SK-N-SH (cell line): ENCODE measurements at regions not wholly inside any gene's neighbourhood (a gene's known extent, or its start where the extent isn't known, plus 50 kb on each side); places are given as distances from the start of the nearest gene placed in this dataset.

Experiments used
- CTCF ChIA-PET: fragments of 300-600, 350-600 bp; formaldehyde crosslinking; extraction: SDS; loops from one replicate; lab custom pipeline; 2021; lab: Yijun Ruan, JAX
- POLR2A ChIA-PET: fragments of 350-600 bp; sonication (Branson Sonifier 250); formaldehyde crosslinking; extraction: SDS; loops from one replicate; lab custom pipeline; 2020; ENCODE audit warnings: antibody characterized with exemption, inconsistent platforms; lab: Yijun Ruan, JAX
- DNase-seq: peaks from one replicate; pipeline ENCODE4 v3.0.0; 2012
- H2AFZ ChIP-seq: fragments of 200-600 bp; sonication (generic); 2 replicates; pipeline ENCODE4 v1.8.1; 2016; ENCODE audit warnings: antibody characterized with exemption, mild to moderate bottlenecking, low read depth
- H3F3A ChIP-seq: fragments of 200-600 bp; sonication (generic); replicated peaks from 2 replicates; pipeline ENCODE3; 2016; ENCODE audit warnings: antibody characterized with exemption, mild to moderate bottlenecking; ENCODE audit not compliant: insufficient read depth
- H3K27ac ChIP-seq, 2 experiments: fragments of 200-500 bp in 1 of 2; fragments of 200-600 bp in 1 of 2; sonication (Bioruptor generic) in 1 of 2; sonication (generic), shearing (Covaris generic) in 1 of 2; 2 replicates each; pipeline versions ENCODE4 v1.5.1 to v1.6.1; 2014 to 2016; ENCODE audit warnings: low read depth in 2 of 2, inconsistent platforms in 1 of 2, low read length in 1 of 2, mild to moderate bottlenecking in 1 of 2, mixed read lengths in 1 of 2
- H3K27me3 ChIP-seq: fragments of 200-600 bp; sonication (generic), shearing (Covaris generic); 2 replicates; pipeline ENCODE4 v1.6.1; 2016; ENCODE audit warnings: mixed run types; ENCODE audit not compliant: insufficient read depth
- H3K36me3 ChIP-seq, 2 experiments: fragments of 200-500 bp in 1 of 2; fragments of 200-600 bp in 1 of 2; sonication (Bioruptor generic) in 1 of 2; sonication (generic) in 1 of 2; replicated peaks in 1 of 2; 2 replicates each; pipeline versions ENCODE3 to v1.5.1; 2014 to 2016; ENCODE audit warnings: low read length in 1 of 2, mild to moderate bottlenecking in 1 of 2; ENCODE audit not compliant: insufficient read depth in 2 of 2, control insufficient read depth in 1 of 2
- H3K4me1 ChIP-seq, 2 experiments: fragments of 200-500 bp in 1 of 2; fragments of 200-600 bp in 1 of 2; sonication (Bioruptor generic) in 1 of 2; sonication (generic), shearing (Covaris generic) in 1 of 2; 2 replicates each; pipeline versions ENCODE4 v1.5.1 to v1.6.1; 2014 to 2016; ENCODE audit warnings: low read depth in 1 of 2, low read length in 1 of 2, mixed run types in 1 of 2; ENCODE audit not compliant: insufficient read depth in 2 of 2, control insufficient read depth in 1 of 2
- H3K4me2 ChIP-seq: fragments of 200-600 bp; sonication (generic), shearing (Covaris generic); 2 replicates; pipeline ENCODE4 v1.6.1; 2017; ENCODE audit warnings: mixed run types
- H3K4me3 ChIP-seq, 2 experiments: fragments of 200-500 bp in 1 of 2; fragments of 200-600 bp in 1 of 2; sonication (Bioruptor generic) in 1 of 2; sonication (generic), shearing (Covaris generic) in 1 of 2; 2 replicates each; pipeline versions ENCODE4 v1.5.1 to v1.8.1; 2014 to 2016; ENCODE audit warnings: low read depth in 2 of 2, inconsistent platforms in 1 of 2, low read length in 1 of 2, mild to moderate bottlenecking in 1 of 2, mixed read lengths in 1 of 2, moderate library complexity in 1 of 2
- H3K79me2 ChIP-seq: fragments of 200-600 bp; sonication (generic); 2 replicates; pipeline ENCODE4 v1.8.1; 2017; ENCODE audit warnings: mild to moderate bottlenecking; ENCODE audit not compliant: insufficient read depth
- H3K9ac ChIP-seq: fragments of 200-600 bp; sonication (generic); 2 replicates; pipeline ENCODE4 v1.6.1; 2017; ENCODE audit warnings: mixed run types
- H3K9me2 ChIP-seq: fragments of 200-600 bp; sonication (generic); 2 replicates; pipeline ENCODE4 v1.6.1; 2017; ENCODE audit warnings: mixed run types
- H3K9me3 ChIP-seq: fragments of 200-600 bp; sonication (generic); 2 replicates; pipeline ENCODE4 v1.6.1; 2017; ENCODE audit warnings: mixed run types, mild to moderate bottlenecking, moderate library complexity
- H4K20me1 ChIP-seq: fragments of 200-600 bp; sonication (generic); 2 replicates; pipeline ENCODE4 v1.6.1; 2017; ENCODE audit warnings: mild to moderate bottlenecking, mixed run types; ENCODE audit not compliant: insufficient read depth
- CHD2 ChIP-seq: fragments of 150-350 bp; IDR thresholded peaks from 2 replicates; pipeline ENCODE4 v1.6.1; 2018; ENCODE audit warnings: low read length; ENCODE audit not compliant: partially characterized antibody
- ELF1 ChIP-seq: IDR thresholded peaks from 2 replicates; pipeline ENCODE4 v1.4.0; 2012
- EP300 ChIP-seq, 2 experiments: IDR thresholded peaks; 2 replicates each; pipeline versions ENCODE4 v1.4.0 to v1.6.1; 2012; ENCODE audit warnings: borderline replicate concordance in 1 of 2, low read depth in 1 of 2, low read length in 1 of 2
- EZH2phosphoT487 ChIP-seq: fragments of 200-600 bp; sonication (generic); IDR thresholded peaks from 2 replicates; pipeline ENCODE4 v1.6.1; 2017; ENCODE audit warnings: low read depth, mixed run types, mild to moderate bottlenecking, antibody characterized with exemption, moderate library complexity, borderline replicate concordance
- FOSL2 ChIP-seq: IDR thresholded peaks from 2 replicates; pipeline ENCODE4 v1.4.0; 2012; ENCODE audit warnings: low read depth, mild to moderate bottlenecking, moderate library complexity, borderline replicate concordance
- FOXM1 ChIP-seq: IDR thresholded peaks from 2 replicates; pipeline ENCODE4 v1.4.0; 2012; ENCODE audit warnings: low read depth, mild to moderate bottlenecking
- JUND ChIP-seq: IDR thresholded peaks from 2 replicates; pipeline ENCODE4 v1.4.0; 2012
- MXI1 ChIP-seq: IDR thresholded peaks from 2 replicates; pipeline ENCODE4 v1.6.1; 2012; ENCODE audit warnings: mild to moderate bottlenecking, low read depth, low read length, improper control_type of control experiment
- NRF1 ChIP-seq: IDR thresholded peaks from 2 replicates; pipeline ENCODE4 v1.6.1; 2012; ENCODE audit warnings: low read depth, mild to moderate bottlenecking, low read length
- RAD21 ChIP-seq: IDR thresholded peaks from 2 replicates; pipeline ENCODE4 v1.6.1; 2012; ENCODE audit warnings: mild to moderate bottlenecking, low read length
- RCOR1 ChIP-seq: fragments of 150-350 bp; IDR thresholded peaks from 2 replicates; pipeline ENCODE4 v1.6.1; 2017; ENCODE audit warnings: antibody characterized with exemption, low read length
- RFX5 ChIP-seq: IDR thresholded peaks from 2 replicates; pipeline ENCODE4 v1.6.1; 2012; ENCODE audit warnings: mild to moderate bottlenecking, improper control_type of control experiment, low read length
- RXRA ChIP-seq: IDR thresholded peaks from 2 replicates; pipeline ENCODE4 v1.4.0; 2012; ENCODE audit warnings: low read depth, mild to moderate bottlenecking, borderline replicate concordance
- SIN3A ChIP-seq: IDR thresholded peaks from 2 replicates; pipeline ENCODE4 v1.6.1; 2012; ENCODE audit warnings: low read depth, mild to moderate bottlenecking, low read length, moderate library complexity, borderline replicate concordance
- SMC3 ChIP-seq: IDR thresholded peaks from 2 replicates; pipeline ENCODE4 v1.6.1; 2012; ENCODE audit warnings: low read depth, low read length, improper control_type of control experiment
- TCF12 ChIP-seq: IDR thresholded peaks from 2 replicates; pipeline ENCODE4 v1.4.0; 2012
- TEAD4 ChIP-seq: IDR thresholded peaks from 2 replicates; pipeline ENCODE4 v1.4.0; 2012; ENCODE audit warnings: mild to moderate bottlenecking, borderline replicate concordance; ENCODE audit not compliant: insufficient read depth
- WGBS: methylation state at CpG from one replicate; pipeline ENCODE4 v1.1.6; 2017; ENCODE audit warnings: low lambda C conversion rate; 5-methylcytosine and 5-hydroxymethylcytosine counted together
- TF ChIP-seq, protein P1 (sequence below): IDR thresholded peaks from 2 replicates; pipeline ENCODE4 v1.4.0; 2012; ENCODE audit warnings: low read depth
- TF ChIP-seq, protein P2 (sequence below): fragments of 150-350 bp; IDR thresholded peaks from 2 replicates; pipeline ENCODE4 v1.6.1; 2016; ENCODE audit warnings: mild to moderate bottlenecking, low read depth, low read length
- TF ChIP-seq, protein P3 (sequence below): IDR thresholded peaks from 2 replicates; pipeline ENCODE4 v1.4.0; 2012; ENCODE audit warnings: low read depth, borderline replicate concordance
- TF ChIP-seq, protein P4 (sequence below): IDR thresholded peaks from 2 replicates; pipeline ENCODE4 v1.6.1; 2012; ENCODE audit warnings: mild to moderate bottlenecking, low read depth, low read length, moderate library complexity
- TF ChIP-seq, protein P5 (sequence below): fragments of 200-600 bp; sonication (generic); IDR thresholded peaks from 2 replicates; pipeline ENCODE4 v1.6.1; 2017; ENCODE audit warnings: antibody characterized with exemption, mild to moderate bottlenecking, moderate library complexity

DNA sequence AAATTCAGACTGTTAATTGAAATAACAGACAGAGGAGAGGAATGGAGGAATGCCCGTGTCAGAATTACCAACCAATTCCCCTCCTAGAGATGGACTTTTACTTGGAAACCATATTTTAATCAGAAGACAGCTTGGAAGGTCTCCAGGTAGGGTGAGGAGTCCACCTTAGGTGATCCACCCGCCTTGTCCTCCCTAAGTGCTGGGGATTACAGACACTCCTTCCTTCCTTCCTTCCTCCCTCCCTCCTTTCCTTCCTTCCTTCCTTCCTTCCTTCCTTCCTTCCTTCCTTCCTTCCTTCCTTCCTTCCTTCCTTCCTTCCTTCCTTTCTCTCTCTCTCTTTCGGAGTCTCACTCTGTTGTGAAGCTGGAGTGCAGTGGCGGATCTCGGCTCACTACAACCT lies 328.0 kb downstream of the RAPGEF2 start:
- Histone ChIP-seq H3K9me3 (no peaks in the 10 kb centered on the region), H2AFZ (no peak overlapping the region), H3K27me3 (no peaks in the 10 kb centered on the region), H4K20me1 (no peaks in the 10 kb centered on the region), H3K4me3 (no peak overlapping the region), H3K9ac (no peak overlapping the region), H3F3A (peaks cover 10% of the 10 kb centered on the region)
- no peak for DNase-seq
- ChIA-PET POLR2A (no interaction called here), CTCF (no interaction called here)
- TF ChIP-seq CHD2 (no peak), RFX5 (no peak), EZH2phosphoT487 (no peak), RXRA (no peak), ELF1 (no peak), MXI1 (no peak), SIN3A (no peak), FOXM1 (no peak)
- TF ChIP-seq, all 33 proteins: peak for 0
- H3K79me2 ChIP-seq, result no peaks in the 10 kb centered on the region
- peaks cover 0 to 21% of the 10 kb centered on the region in 2 experiments; a peak in 1 of 4 replicates for H3K4me1 ChIP-seq
- no peaks in the 10 kb centered on the region for H3K36me3 ChIP-seq
- no peaks in the 10 kb centered on the region for H3K9me2 ChIP-seq
- H3K4me2 ChIP-seq, result no peak overlapping the region
- WGBS, result 87% methylated on average over 5 of the region's 5 CpGs
- no peak overlapping the region for H3K27ac ChIP-seq

DNA sequence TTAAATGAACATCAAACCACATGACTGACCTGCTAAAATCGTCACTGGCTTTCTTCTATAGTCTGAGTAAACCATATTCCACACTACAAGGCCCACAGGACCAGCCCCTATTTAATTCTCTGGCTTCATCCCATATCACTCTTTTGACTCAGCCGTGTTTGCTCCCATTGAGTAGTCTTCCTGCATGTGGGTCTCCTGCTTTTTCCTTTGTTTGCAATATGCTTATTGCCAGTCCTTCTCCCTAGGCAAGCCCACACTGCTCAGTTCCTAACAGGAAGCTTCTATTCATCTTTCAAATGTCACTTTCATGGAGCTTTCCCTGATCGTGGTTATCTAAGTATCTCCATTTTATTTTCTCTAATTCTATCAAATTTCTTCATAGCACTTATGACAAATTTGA lies 329.6 kb downstream of the RAPGEF2 start:
- H3K4me3 ChIP-seq, result no peak overlapping the region
- H3K9me3 ChIP-seq, result no peaks in the 10 kb centered on the region
- no peaks in the 10 kb centered on the region for H3K36me3 ChIP-seq
- H4K20me1 ChIP-seq, result no peaks in the 10 kb centered on the region
- H3K9ac ChIP-seq, result no peak overlapping the region
- H3K9me2 ChIP-seq, result no peaks in the 10 kb centered on the region
- no peak overlapping the region for H2AFZ ChIP-seq
- 78% methylated on average over 3 of the region's 3 CpGs for WGBS
- H3K27me3 ChIP-seq, result no peaks in the 10 kb centered on the region
- ChIA-PET POLR2A (no interaction called here), CTCF (interaction anchor here (0.9 to 1.0 kb wide), 2 partner anchors 15 to 55 kb away, joined by 3 read pairs; no protein-coding TSS in a partner anchor)
- DNase-seq, result no peak
- H3K4me2 ChIP-seq, result no peak overlapping the region
- H3K79me2 ChIP-seq, result no peaks in the 10 kb centered on the region
- no peak overlapping the region for H3K27ac ChIP-seq
- peaks cover 0 to 22% of the 10 kb centered on the region in 2 experiments; a peak in 1 of 4 replicates for H3K4me1 ChIP-seq
- peaks cover 10% of the 10 kb centered on the region for H3F3A ChIP-seq
- TF ChIP-seq EP300 (IDR thresholded peaks at IDR 0.05; ENCODE audit: borderline replicate concordance in 1 of 2, low read depth in 1 of 2, low read length in 1 of 2) (no peak), TCF12 (no peak), RCOR1 (no peak), NRF1 (no peak), SMC3 (no peak), EZH2phosphoT487 (no peak), RAD21 (no peak), ELF1 (no peak), MXI1 (no peak), RXRA (no peak), TEAD4 (no peak), JUND (no peak), FOSL2 (no peak)
- TF ChIP-seq, protein P1, sequence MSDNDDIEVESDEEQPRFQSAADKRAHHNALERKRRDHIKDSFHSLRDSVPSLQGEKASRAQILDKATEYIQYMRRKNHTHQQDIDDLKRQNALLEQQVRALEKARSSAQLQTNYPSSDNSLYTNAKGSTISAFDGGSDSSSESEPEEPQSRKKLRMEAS, result no peak
- TF ChIP-seq, protein P2, sequence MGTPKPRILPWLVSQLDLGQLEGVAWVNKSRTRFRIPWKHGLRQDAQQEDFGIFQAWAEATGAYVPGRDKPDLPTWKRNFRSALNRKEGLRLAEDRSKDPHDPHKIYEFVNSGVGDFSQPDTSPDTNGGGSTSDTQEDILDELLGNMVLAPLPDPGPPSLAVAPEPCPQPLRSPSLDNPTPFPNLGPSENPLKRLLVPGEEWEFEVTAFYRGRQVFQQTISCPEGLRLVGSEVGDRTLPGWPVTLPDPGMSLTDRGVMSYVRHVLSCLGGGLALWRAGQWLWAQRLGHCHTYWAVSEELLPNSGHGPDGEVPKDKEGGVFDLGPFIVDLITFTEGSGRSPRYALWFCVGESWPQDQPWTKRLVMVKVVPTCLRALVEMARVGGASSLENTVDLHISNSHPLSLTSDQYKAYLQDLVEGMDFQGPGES, result no peak
- TF ChIP-seq, protein P3, sequence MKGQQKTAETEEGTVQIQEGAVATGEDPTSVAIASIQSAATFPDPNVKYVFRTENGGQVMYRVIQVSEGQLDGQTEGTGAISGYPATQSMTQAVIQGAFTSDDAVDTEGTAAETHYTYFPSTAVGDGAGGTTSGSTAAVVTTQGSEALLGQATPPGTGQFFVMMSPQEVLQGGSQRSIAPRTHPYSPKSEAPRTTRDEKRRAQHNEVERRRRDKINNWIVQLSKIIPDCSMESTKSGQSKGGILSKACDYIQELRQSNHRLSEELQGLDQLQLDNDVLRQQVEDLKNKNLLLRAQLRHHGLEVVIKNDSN, result no peak
- TF ChIP-seq, protein P4, sequence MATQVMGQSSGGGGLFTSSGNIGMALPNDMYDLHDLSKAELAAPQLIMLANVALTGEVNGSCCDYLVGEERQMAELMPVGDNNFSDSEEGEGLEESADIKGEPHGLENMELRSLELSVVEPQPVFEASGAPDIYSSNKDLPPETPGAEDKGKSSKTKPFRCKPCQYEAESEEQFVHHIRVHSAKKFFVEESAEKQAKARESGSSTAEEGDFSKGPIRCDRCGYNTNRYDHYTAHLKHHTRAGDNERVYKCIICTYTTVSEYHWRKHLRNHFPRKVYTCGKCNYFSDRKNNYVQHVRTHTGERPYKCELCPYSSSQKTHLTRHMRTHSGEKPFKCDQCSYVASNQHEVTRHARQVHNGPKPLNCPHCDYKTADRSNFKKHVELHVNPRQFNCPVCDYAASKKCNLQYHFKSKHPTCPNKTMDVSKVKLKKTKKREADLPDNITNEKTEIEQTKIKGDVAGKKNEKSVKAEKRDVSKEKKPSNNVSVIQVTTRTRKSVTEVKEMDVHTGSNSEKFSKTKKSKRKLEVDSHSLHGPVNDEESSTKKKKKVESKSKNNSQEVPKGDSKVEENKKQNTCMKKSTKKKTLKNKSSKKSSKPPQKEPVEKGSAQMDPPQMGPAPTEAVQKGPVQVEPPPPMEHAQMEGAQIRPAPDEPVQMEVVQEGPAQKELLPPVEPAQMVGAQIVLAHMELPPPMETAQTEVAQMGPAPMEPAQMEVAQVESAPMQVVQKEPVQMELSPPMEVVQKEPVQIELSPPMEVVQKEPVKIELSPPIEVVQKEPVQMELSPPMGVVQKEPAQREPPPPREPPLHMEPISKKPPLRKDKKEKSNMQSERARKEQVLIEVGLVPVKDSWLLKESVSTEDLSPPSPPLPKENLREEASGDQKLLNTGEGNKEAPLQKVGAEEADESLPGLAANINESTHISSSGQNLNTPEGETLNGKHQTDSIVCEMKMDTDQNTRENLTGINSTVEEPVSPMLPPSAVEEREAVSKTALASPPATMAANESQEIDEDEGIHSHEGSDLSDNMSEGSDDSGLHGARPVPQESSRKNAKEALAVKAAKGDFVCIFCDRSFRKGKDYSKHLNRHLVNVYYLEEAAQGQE, result no peak
- TF ChIP-seq, protein P5, sequence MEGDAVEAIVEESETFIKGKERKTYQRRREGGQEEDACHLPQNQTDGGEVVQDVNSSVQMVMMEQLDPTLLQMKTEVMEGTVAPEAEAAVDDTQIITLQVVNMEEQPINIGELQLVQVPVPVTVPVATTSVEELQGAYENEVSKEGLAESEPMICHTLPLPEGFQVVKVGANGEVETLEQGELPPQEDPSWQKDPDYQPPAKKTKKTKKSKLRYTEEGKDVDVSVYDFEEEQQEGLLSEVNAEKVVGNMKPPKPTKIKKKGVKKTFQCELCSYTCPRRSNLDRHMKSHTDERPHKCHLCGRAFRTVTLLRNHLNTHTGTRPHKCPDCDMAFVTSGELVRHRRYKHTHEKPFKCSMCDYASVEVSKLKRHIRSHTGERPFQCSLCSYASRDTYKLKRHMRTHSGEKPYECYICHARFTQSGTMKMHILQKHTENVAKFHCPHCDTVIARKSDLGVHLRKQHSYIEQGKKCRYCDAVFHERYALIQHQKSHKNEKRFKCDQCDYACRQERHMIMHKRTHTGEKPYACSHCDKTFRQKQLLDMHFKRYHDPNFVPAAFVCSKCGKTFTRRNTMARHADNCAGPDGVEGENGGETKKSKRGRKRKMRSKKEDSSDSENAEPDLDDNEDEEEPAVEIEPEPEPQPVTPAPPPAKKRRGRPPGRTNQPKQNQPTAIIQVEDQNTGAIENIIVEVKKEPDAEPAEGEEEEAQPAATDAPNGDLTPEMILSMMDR, result no peak
